A549 (cell line): ENCODE measurements at regions not wholly inside any gene's neighbourhood (a gene's known extent, or its start where the extent isn't known, plus 50 kb on each side); places are given as distances from the start of the nearest gene placed in this dataset.
A peak's percentile ranks its signal among the peaks of the same experiment; 100 is the strongest.
"Not testable (repeated sequence)": the region's sequence is repeated elsewhere in the genome, so short reads cannot be mapped to it uniquely, and the experiment has no call there.

Experiments
- ATAC-seq, 2 experiments: fragments of 200-7000 bp in 1 of 2; fragments of >200 bp in 1 of 2; cut with Nextera tagmentation in 1 of 2; cut with Tn5 transposase in 1 of 2; 3 replicates each; pipeline versions ENCODE4 v1.8.0 to v1.9.1; 2018 to 2020; ENCODE audit warnings: mild to moderate bottlenecking in 1 of 2, moderate library complexity in 1 of 2
- CTCF ChIA-PET: fragments of 300-600 bp; sonication (Branson Sonifier 250); formaldehyde crosslinking; extraction: SDS; loops from one replicate; lab custom pipeline; 2021; ENCODE audit warnings: antibody characterized with exemption, inconsistent platforms; lab: Yijun Ruan, JAX
- POLR2A ChIA-PET: fragments of 350-600 bp; formaldehyde crosslinking; extraction: SDS; loops from one replicate; lab custom pipeline; 2021; ENCODE audit warnings: antibody characterized with exemption, inconsistent platforms; lab: Yijun Ruan, JAX
- DNase-seq, 2 experiments: peaks; one replicate each; pipeline versions ENCODE4 v3.0.0 to v3.0.0-alpha.2; 2011 to 2016; ENCODE audit warnings: low read depth in 1 of 2, low spot score in 1 of 2
- FAIRE-seq: peaks from 2 replicates; lab custom pipeline; 2011; peaks lifted over from hg19 to GRCh38; lab: Jason Lieb, UNC
- H3K27ac ChIP-seq, 2 experiments: fragments of >200 bp; sonication (Bioruptor Twin); formaldehyde crosslinking; 3 replicates each; pipeline ENCODE4 v1.5.1; 2016 to 2017
- H3K4me1 ChIP-seq: fragments of >200 bp; sonication (Bioruptor Twin); formaldehyde crosslinking; 3 replicates; pipeline ENCODE4 v1.6.1; 2016
- H3K4me2 ChIP-seq: fragments of >200 bp; sonication (Bioruptor Twin); formaldehyde crosslinking; 3 replicates; pipeline ENCODE4 v1.6.1; 2016
- H3K4me3 ChIP-seq: fragments of >200 bp; sonication (Bioruptor Twin); formaldehyde crosslinking; 3 replicates; pipeline ENCODE4 v1.5.1; 2016
- H3K9me3 ChIP-seq: fragments of >200 bp; sonication (Bioruptor Twin); formaldehyde crosslinking; 3 replicates; pipeline ENCODE4 v1.6.1; 2016
- CBX2 ChIP-seq: fragments of 200-600 bp; sonication (generic); IDR thresholded peaks from 2 replicates; pipeline ENCODE4 v1.6.1; 2016; ENCODE audit warnings: low read depth, mild to moderate bottlenecking, borderline replicate concordance
- CBX8 ChIP-seq: fragments of 200-600 bp; sonication (generic); IDR thresholded peaks from 2 replicates; pipeline ENCODE4 v1.6.1; 2016
- CEBPB ChIP-seq, 2 experiments: fragments of >200 bp in 1 of 2; sonication (Bioruptor Twin) in 1 of 2; formaldehyde crosslinking in 1 of 2; IDR thresholded peaks; 2 replicates each; pipeline ENCODE4 v1.6.1; 2012 to 2016
- CTCF ChIP-seq: fragments of >200 bp; sonication (Bioruptor Twin); formaldehyde crosslinking; IDR thresholded peaks from 3 replicates; pipeline ENCODE4 v1.5.1; 2016
- E2F6 ChIP-seq: IDR thresholded peaks from 2 replicates; pipeline ENCODE4 v1.6.1; 2012; ENCODE audit warnings: low read depth, borderline replicate concordance
- EHF ChIP-seq: fragments of 250-450 bp; sonication (Bioruptor Pico); IDR thresholded peaks from 2 replicates; pipeline ENCODE4 v1.5.0; 2020; ENCODE audit warnings: mild to moderate bottlenecking
- EP300 ChIP-seq, 2 experiments: fragments of >200 bp; sonication (Bioruptor Twin); formaldehyde crosslinking; IDR thresholded peaks; 2 replicates in 1 of 2; 3 replicates in 1 of 2; pipeline ENCODE4 v1.6.1; 2016 to 2017
- ESRRA ChIP-seq: fragments of 150-350 bp; IDR thresholded peaks from 2 replicates; pipeline ENCODE4 v1.6.1; 2014; ENCODE audit warnings: mild to moderate bottlenecking, low read length, borderline replicate concordance
- FOSL2 ChIP-seq, 2 experiments: fragments of 450-650 bp in 1 of 2; fragments of >200 bp in 1 of 2; sonication (Bioruptor Twin) in 1 of 2; formaldehyde crosslinking; IDR thresholded peaks; 2 replicates each; pipeline versions ENCODE4 v1.5.0 to v1.6.1; 2016 to 2020; ENCODE audit warnings: mild to moderate bottlenecking in 1 of 2, moderate library complexity in 1 of 2
- GATA3 ChIP-seq: IDR thresholded peaks from 2 replicates; pipeline ENCODE4 v1.6.1; 2012; ENCODE audit warnings: borderline replicate concordance
- HDAC2 ChIP-seq: fragments of 200-600 bp; sonication (generic); IDR thresholded peaks from 2 replicates; pipeline ENCODE4 v1.6.1; 2016
- HMGXB4 ChIP-seq: fragments of 250-450 bp; sonication (Bioruptor Pico); IDR thresholded peaks from 2 replicates; pipeline ENCODE4 v1.5.0; 2021; ENCODE audit warnings: mild to moderate bottlenecking, moderate library complexity, borderline replicate concordance
- HOXB5 ChIP-seq: fragments of 250-450 bp; sonication (Bioruptor Pico); IDR thresholded peaks from 2 replicates; pipeline ENCODE4 v1.5.0; 2020; ENCODE audit warnings: mild to moderate bottlenecking, moderate library complexity
- JUN ChIP-seq, 2 experiments: fragments of >200 bp; sonication (Bioruptor Twin); formaldehyde crosslinking; IDR thresholded peaks; 2 replicates in 1 of 2; 3 replicates in 1 of 2; pipeline ENCODE4 v1.6.1; 2016 to 2017
- KDM5A ChIP-seq: fragments of 200-600 bp; sonication (generic); IDR thresholded peaks from 2 replicates; pipeline ENCODE4 v1.6.1; 2016; ENCODE audit warnings: antibody characterized with exemption, mild to moderate bottlenecking
- MAFK ChIP-seq: fragments of 450-650 bp; IDR thresholded peaks from 2 replicates; pipeline ENCODE4 v1.6.1; 2014; ENCODE audit not compliant: partially characterized antibody
- NFE2L2 ChIP-seq: fragments of 150-350 bp; conservative IDR thresholded peaks from 2 replicates; pipeline ENCODE4 v1.6.1; 2014; ENCODE audit warnings: low read length
- NR3C1 ChIP-seq: fragments of >200 bp; sonication (Bioruptor Twin); formaldehyde crosslinking; IDR thresholded peaks from 3 replicates; pipeline ENCODE4 v1.6.1; 2017
- POLR2A ChIP-seq: IDR thresholded peaks from 2 replicates; pipeline ENCODE4 v1.6.1; 2012; ENCODE audit warnings: mild to moderate bottlenecking, low read length
- RAD21 ChIP-seq, 2 experiments: fragments of >200 bp in 1 of 2; sonication (Bioruptor Twin) in 1 of 2; formaldehyde crosslinking in 1 of 2; IDR thresholded peaks in 1 of 2; conservative IDR thresholded peaks in 1 of 2; 2 replicates in 1 of 2; 3 replicates in 1 of 2; pipeline ENCODE4 v1.6.1; 2012 to 2018; ENCODE audit warnings: inconsistent platforms in 1 of 2
- REST ChIP-seq: fragments of 200-600 bp; sonication (generic); IDR thresholded peaks from 2 replicates; pipeline ENCODE4 v1.6.1; 2016; ENCODE audit warnings: antibody characterized with exemption, mild to moderate bottlenecking, moderate library complexity
- RFX5 ChIP-seq: fragments of 450-650 bp; IDR thresholded peaks from 2 replicates; pipeline ENCODE4 v1.7.1; 2014; ENCODE audit warnings: antibody characterized with exemption, mild to moderate bottlenecking, moderate library complexity
- RNF2 ChIP-seq: fragments of 200-600 bp; sonication (generic); IDR thresholded peaks from 2 replicates; pipeline ENCODE4 v1.6.1; 2016; ENCODE audit warnings: low read depth, mild to moderate bottlenecking, antibody characterized with exemption, moderate library complexity, borderline replicate concordance
- SMC3 ChIP-seq: fragments of >200 bp; sonication (Bioruptor Twin); formaldehyde crosslinking; IDR thresholded peaks from 3 replicates; pipeline ENCODE4 v1.6.1; 2018; ENCODE audit warnings: inconsistent platforms
- SREBF2 ChIP-seq: fragments of 450-650 bp; IDR thresholded peaks from 2 replicates; pipeline ENCODE4 v1.6.1; 2014; ENCODE audit warnings: mild to moderate bottlenecking, moderate library complexity
- WGBS: methylation state at CpG from one replicate; pipeline ENCODE4 v1.1.6; 2017; ENCODE audit errors: missing lambda C conversion rate; 5-methylcytosine and 5-hydroxymethylcytosine counted together

GRCh38 chr12:90449611-90450010 lies 505.4 kb downstream of the CCER1 start:
- Histone ChIP-seq H3K4me1 (no peaks in the 10 kb centered on the region), H3K4me2 (no peak overlapping the region), H3K9me3 (no peaks in the 10 kb centered on the region), H3K4me3 (no peak overlapping the region), H3K27ac (no peak overlapping the region)
- FAIRE-seq (no peak), ATAC-seq (no peak), DNase-seq (no peak)
- ChIA-PET CTCF (interaction anchor here (0.6 kb wide), 1 partner anchor 501 kb away, joined by 3 read pairs; no protein-coding TSS in a partner anchor), POLR2A (no interaction called here)
- no peak for TF ChIP-seq CEBPB (IDR thresholded peaks at IDR 0.05)
- no peak for TF ChIP-seq KDM5A
- no peak for TF ChIP-seq RNF2
- no peak for TF ChIP-seq SMC3
- no peak for TF ChIP-seq CBX8
- TF ChIP-seq HOXB5 (CRISPR knock-in tag) = no peak
- TF ChIP-seq E2F6 = no peak
- no peak for TF ChIP-seq NFE2L2
- TF ChIP-seq CTCF = no peak
- TF ChIP-seq RAD21 (conservative IDR thresholded peaks at IDR 0.05 in 1 of 2, IDR thresholded peaks at IDR 0.05 in 1 of 2) = no peak
- TF ChIP-seq ESRRA = no peak
- TF ChIP-seq SREBF2 = no peak
- no peak for TF ChIP-seq HDAC2
- TF ChIP-seq CBX2 = no peak
- TF ChIP-seq FOSL2 (IDR thresholded peaks at IDR 0.05) = no peak
- TF ChIP-seq FOSL2 (CRISPR knock-in tag; IDR thresholded peaks at IDR 0.05) = no peak
- TF ChIP-seq NR3C1 = no peak
- no peak for TF ChIP-seq RFX5

GRCh38 chr12:90443466-90443865 lies 511.5 kb downstream of the CCER1 start:
- ATAC-seq, H3K27ac ChIP-seq, POLR2A ChIA-PET, FAIRE-seq, H3K4me2 ChIP-seq: not testable (repeated sequence)
- peak; percentile 72 for TF ChIP-seq MAFK
- TF ChIP-seq, all 56 proteins: peak for 1; not testable (repeated sequence) for 55
- CTCF ChIA-PET, H3K4me1 ChIP-seq, DNase-seq, H3K4me3 ChIP-seq, H3K9me3 ChIP-seq: not testable (repeated sequence)
- WGBS = 40% methylated on average over 7 of the region's 7 CpGs

GRCh38 chr12:90441431-90441830 lies 513.5 kb downstream of the CCER1 start:
- CTCF ChIA-PET = no interaction called here
- H3K9me3 ChIP-seq = no peaks in the 10 kb centered on the region
- H3K27ac ChIP-seq = no peak overlapping the region
- no peak overlapping the region for H3K4me3 ChIP-seq
- H3K4me2 ChIP-seq = no peak overlapping the region
- WGBS = 13% methylated on average over 1 of the region's 1 CpG
- no peak for TF ChIP-seq NR3C1
- TF ChIP-seq SREBF2 = no peak
- ATAC-seq (no peak), FAIRE-seq (no peak), DNase-seq (no peak)
- POLR2A ChIA-PET = no interaction called here
- H3K4me1 ChIP-seq = no peaks in the 10 kb centered on the region

- FAIRE-seq (no peak), ATAC-seq (no peak), DNase-seq (no peak)
- 0 out of 3 replicates have a peak, but pooled peaks cover under 1% of the 10 kb centered on the region for H3K9me3 ChIP-seq
- no peak overlapping the region for H3K27ac ChIP-seq
- POLR2A ChIA-PET = no interaction called here
- WGBS = 11% methylated on average over 3 of the region's 3 CpGs
- CTCF ChIA-PET = interaction anchor here (0.9 kb wide), 1 partner anchor 159 kb away, joined by 4 read pairs; no protein-coding TSS in a partner anchor
- H3K4me1 ChIP-seq = no peaks in the 10 kb centered on the region
- no peak overlapping the region for H3K4me3 ChIP-seq
- H3K4me2 ChIP-seq = no peak overlapping the region
- TF ChIP-seq RFX5 (no peak), GATA3 (no peak), EP300 (IDR thresholded peaks at IDR 0.05) (no peak), EHF (CRISPR knock-in tag) (no peak), HMGXB4 (CRISPR knock-in tag) (no peak), POLR2A (no peak), FOSL2 (IDR thresholded peaks at IDR 0.05) (no peak), FOSL2 (CRISPR knock-in tag; IDR thresholded peaks at IDR 0.05) (no peak), JUN (IDR thresholded peaks at IDR 0.05) (no peak), REST (no peak)
Observed at GRCh38 chr12:90428881-90429280, 526.1 kb downstream of the CCER1 start.
